ENCODE measurements at regions not wholly inside any gene's neighbourhood (a gene's known extent, or its start where the extent isn't known, plus 50 kb on each side); places are given as distances from the start of the nearest gene placed in this dataset.

DNA sequence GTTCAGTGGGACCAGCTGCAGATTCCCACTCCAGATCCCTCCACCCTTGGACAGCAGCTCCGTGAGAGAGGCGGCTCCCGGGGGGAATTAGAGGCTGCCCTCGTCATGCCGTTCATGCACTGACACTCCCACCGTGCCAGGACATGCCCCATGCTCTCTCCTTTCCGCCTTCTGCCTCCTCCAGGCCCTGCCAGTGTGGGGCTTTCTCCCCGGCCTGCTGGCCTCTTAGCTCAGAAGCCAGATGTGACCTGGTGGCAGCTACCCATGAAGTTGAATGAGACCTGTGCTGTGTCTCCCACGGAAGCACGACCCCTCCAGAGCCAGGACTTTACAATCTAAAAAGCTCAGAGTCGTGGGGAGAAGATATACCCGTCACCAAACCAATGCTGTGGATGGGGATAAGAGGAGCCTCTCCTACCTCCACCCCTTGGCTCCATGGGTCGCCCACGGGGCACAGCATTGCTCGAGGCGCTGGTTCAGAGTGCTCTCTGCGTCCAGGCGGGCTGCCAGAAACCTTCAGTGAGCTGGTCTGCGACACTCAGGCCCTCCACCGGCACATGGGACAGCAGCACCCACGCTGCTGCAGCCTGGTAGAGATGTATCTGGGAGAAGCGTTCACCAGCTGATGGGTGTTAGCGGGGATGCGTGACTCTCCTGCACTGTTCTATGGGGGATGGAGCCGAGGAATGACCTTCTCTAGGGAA lies 111.0 kb upstream of the GPC1 start:
- no peak overlapping the region for H3K27ac ChIP-seq (ENCODE audit: insufficient read depth, low read length)
- BruUV-seq (replicated peaks): no TSS peak

More for the DNA sequence above, 111.0 kb upstream of the GPC1 start:
- H3K4me2 ChIP-seq (ENCODE audit: low read depth, low read length): no peak overlapping the region
- H4K8ac ChIP-seq (ENCODE audit: low read depth in 2 of 2, low read length in 2 of 2): no peak overlapping the region
- in situ Hi-C loops (cut with MboI; ENCODE audit: low sequenced_read_pairs) (no loop called here), intact Hi-C loops (cut with micrococcal nuclease) (no loop called here), dilution Hi-C loops (cut with HindIII; ENCODE audit: low sequenced_read_pairs, unreplicated experiment) (no loop called here)
- H2AK9ac ChIP-seq (replicated peaks; ENCODE audit: low read depth, low read length, poor library complexity): no peak overlapping the region
- H3K18ac ChIP-seq (ENCODE audit: low read depth, low read length): no peak overlapping the region
- H3K36me3 ChIP-seq (ENCODE audit: control insufficient read depth, insufficient read depth, low read length): no peaks in the 10 kb centered on the region
- no peak overlapping the region for H3K14ac ChIP-seq (replicated peaks; ENCODE audit: low read depth, low read length)
- H3K79me1 ChIP-seq (ENCODE audit: low read depth in 1 of 2, low read length in 2 of 2): no peaks in the 10 kb centered on the region
- H2BK20ac ChIP-seq (ENCODE audit: low read depth, low read length): no peak overlapping the region
- no peak overlapping the region for H3K4ac ChIP-seq (ENCODE audit: low read depth, low read length)
- no peaks in the 10 kb centered on the region for H3K9me3 ChIP-seq (ENCODE audit: control insufficient read depth, insufficient read depth, low read length)
- H3K9me1 ChIP-seq (ENCODE audit: insufficient read depth, low read length): peaks cover 16% of the 10 kb centered on the region
- no peak for DNase-seq
- H3K56ac ChIP-seq (ENCODE audit: extremely low read depth, insufficient read depth, low read length): no peak overlapping the region
- no peak overlapping the region for H4K91ac ChIP-seq (ENCODE audit: insufficient read depth, low read depth, low read length)
- peaks cover 11% of the 10 kb centered on the region for H3K4me1 ChIP-seq (ENCODE audit: control insufficient read depth, insufficient read depth, low read length)
- no peak overlapping the region for H2AK5ac ChIP-seq (ENCODE audit: low read depth, low read length)
- no peaks in the 10 kb centered on the region for H3K27me3 ChIP-seq (ENCODE audit: control insufficient read depth, insufficient read depth, low read length)
- H3K9ac ChIP-seq (ENCODE audit: low read depth, low read length): no peak overlapping the region
- no peak overlapping the region for H2BK5ac ChIP-seq (ENCODE audit: low read depth, low read length, poor library complexity, severe bottlenecking)
- ATAC-seq (ENCODE audit: low read depth): no peak
- POLR2A ChIA-PET (ENCODE audit: unreplicated experiment): no interaction called here
- no peak overlapping the region for H2BK120ac ChIP-seq (ENCODE audit: low read depth, low read length)
- H3K23ac ChIP-seq (ENCODE audit: low read depth, low read length): no peak overlapping the region
- no peak for TF ChIP-seq POLR2A (IDR thresholded peaks at IDR 0.05; ENCODE audit: low read depth, low read length)
- TF ChIP-seq RFX5 (IDR thresholded peaks at IDR 0.05; ENCODE audit: low read depth, low read length): no peak
- TF ChIP-seq FOS (IDR thresholded peaks at IDR 0.05; ENCODE audit: low read depth, low read length): no peak
- TF ChIP-seq CHD1 (IDR thresholded peaks at IDR 0.05; ENCODE audit: low read depth, low read length): no peak
- no peak for TF ChIP-seq RAD21 (IDR thresholded peaks at IDR 0.05; ENCODE audit: low read length)
- TF ChIP-seq, protein P1, sequence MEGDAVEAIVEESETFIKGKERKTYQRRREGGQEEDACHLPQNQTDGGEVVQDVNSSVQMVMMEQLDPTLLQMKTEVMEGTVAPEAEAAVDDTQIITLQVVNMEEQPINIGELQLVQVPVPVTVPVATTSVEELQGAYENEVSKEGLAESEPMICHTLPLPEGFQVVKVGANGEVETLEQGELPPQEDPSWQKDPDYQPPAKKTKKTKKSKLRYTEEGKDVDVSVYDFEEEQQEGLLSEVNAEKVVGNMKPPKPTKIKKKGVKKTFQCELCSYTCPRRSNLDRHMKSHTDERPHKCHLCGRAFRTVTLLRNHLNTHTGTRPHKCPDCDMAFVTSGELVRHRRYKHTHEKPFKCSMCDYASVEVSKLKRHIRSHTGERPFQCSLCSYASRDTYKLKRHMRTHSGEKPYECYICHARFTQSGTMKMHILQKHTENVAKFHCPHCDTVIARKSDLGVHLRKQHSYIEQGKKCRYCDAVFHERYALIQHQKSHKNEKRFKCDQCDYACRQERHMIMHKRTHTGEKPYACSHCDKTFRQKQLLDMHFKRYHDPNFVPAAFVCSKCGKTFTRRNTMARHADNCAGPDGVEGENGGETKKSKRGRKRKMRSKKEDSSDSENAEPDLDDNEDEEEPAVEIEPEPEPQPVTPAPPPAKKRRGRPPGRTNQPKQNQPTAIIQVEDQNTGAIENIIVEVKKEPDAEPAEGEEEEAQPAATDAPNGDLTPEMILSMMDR (conservative IDR thresholded peaks at IDR 0.05; ENCODE audit: low read depth, low read length): no peak
- TF ChIP-seq RCOR1 (IDR thresholded peaks at IDR 0.05; ENCODE audit: insufficient replicate concordance, low read length): no peak
- TF ChIP-seq MAFK (IDR thresholded peaks at IDR 0.05; ENCODE audit: low read depth, low read length): no peak
- no peak for TF ChIP-seq CEBPB (IDR thresholded peaks at IDR 0.05; ENCODE audit: low read depth, low read length)
- TF ChIP-seq ELK1 (IDR thresholded peaks at IDR 0.05; ENCODE audit: borderline replicate concordance, low read depth, low read length): no peak
- TF ChIP-seq, protein P2, sequence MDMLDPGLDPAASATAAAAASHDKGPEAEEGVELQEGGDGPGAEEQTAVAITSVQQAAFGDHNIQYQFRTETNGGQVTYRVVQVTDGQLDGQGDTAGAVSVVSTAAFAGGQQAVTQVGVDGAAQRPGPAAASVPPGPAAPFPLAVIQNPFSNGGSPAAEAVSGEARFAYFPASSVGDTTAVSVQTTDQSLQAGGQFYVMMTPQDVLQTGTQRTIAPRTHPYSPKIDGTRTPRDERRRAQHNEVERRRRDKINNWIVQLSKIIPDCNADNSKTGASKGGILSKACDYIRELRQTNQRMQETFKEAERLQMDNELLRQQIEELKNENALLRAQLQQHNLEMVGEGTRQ (IDR thresholded peaks at IDR 0.05; ENCODE audit: low read depth, low read length): no peak
- TF ChIP-seq MXI1 (IDR thresholded peaks at IDR 0.05; ENCODE audit: borderline replicate concordance, low read depth, low read length): no peak
- no peak for TF ChIP-seq NFE2L2 (IDR thresholded peaks at IDR 0.05; ENCODE audit: low read depth, low read length)
- TF ChIP-seq BHLHE40 (IDR thresholded peaks at IDR 0.05; ENCODE audit: low read depth, low read length): no peak
- no peak for TF ChIP-seq MAZ (IDR thresholded peaks at IDR 0.05; ENCODE audit: borderline replicate concordance, low read depth, low read length)
- no peak for TF ChIP-seq SMC3 (IDR thresholded peaks at IDR 0.05; ENCODE audit: low read depth, low read length)
- H4K5ac ChIP-seq (ENCODE audit: low read depth, low read length): no peak overlapping the region
- H4K20me1 ChIP-seq (ENCODE audit: insufficient read depth, low read length): no peaks in the 10 kb centered on the region; the same call in 1 of the 2 replicates
- H2AFZ ChIP-seq (replicated peaks; ENCODE audit: low read length, poor library complexity): no peak overlapping the region
- 77% methylated on average over 9 of the region's 25 CpGs; no CpG with 5 or more reads in 1 of the 2 experiments for WGBS, 2 experiments (ENCODE audit: extremely low coverage in 2 of 2, insufficient read length in 1 of 2)
- H3K4me3 ChIP-seq (ENCODE audit: insufficient read depth, low read depth, low read length): no peak overlapping the region
- H2BK15ac ChIP-seq (ENCODE audit: low read depth, low read length): no peak overlapping the region
- CTCF ChIA-PET: no interaction called here

Measured in IMR-90 (cell line).